ENCODE measurements at regions not wholly inside any gene's neighbourhood (a gene's known extent, or its start where the extent isn't known, plus 50 kb on each side); places are given as distances from the start of the nearest gene placed in this dataset.
"Not testable (repeated sequence)": the region's sequence is repeated elsewhere in the genome, so short reads cannot be mapped to it uniquely, and the experiment has no call there.

GRCh38 chr14:106000029-106000511 lies 473.7 kb downstream of the TMEM121 start:
- DNase-seq (ENCODE audit: low spot score) = not testable (repeated sequence)

GRCh38 chr14:106001277-106001676 lies 474.9 kb downstream of the TMEM121 start:
- not testable (repeated sequence) for DNase-seq (ENCODE audit: low spot score)

- no peak for DNase-seq (ENCODE audit: low spot score)
Observed at GRCh38 chr14:106003351-106003750, 477.0 kb downstream of the TMEM121 start.

GRCh38 chr14:106004937-106005795 lies 478.8 kb downstream of the TMEM121 start:
- DNase-seq (ENCODE audit: low spot score) = not testable (repeated sequence)

- not testable (repeated sequence) for DNase-seq (ENCODE audit: low spot score)
Observed at GRCh38 chr14:106006043-106006442, 479.7 kb downstream of the TMEM121 start.

- DNase-seq (ENCODE audit: low spot score) = not testable (repeated sequence)
Observed at GRCh38 chr14:106006716-106007115, 480.3 kb downstream of the TMEM121 start.

GRCh38 chr14:106010783-106011182 lies 484.4 kb downstream of the TMEM121 start:
- no peak for DNase-seq (ENCODE audit: low spot score)

GRCh38 chr14:106011631-106012360 lies 485.4 kb downstream of the TMEM121 start:
- peak; percentile 52 for DNase-seq (ENCODE audit: low spot score)

- not testable (repeated sequence) for DNase-seq (ENCODE audit: low spot score)
Observed at GRCh38 chr14:106012361-106012725, 486.0 kb downstream of the TMEM121 start.

GRCh38 chr14:106013879-106014376 lies 487.5 kb downstream of the TMEM121 start:
- no peak for DNase-seq (ENCODE audit: low spot score)

GRCh38 chr14:106017952-106018351 lies 491.6 kb downstream of the TMEM121 start:
- not testable (repeated sequence) for DNase-seq (ENCODE audit: low spot score)

GRCh38 chr14:106021832-106022231 lies 495.4 kb downstream of the TMEM121 start:
- DNase-seq (ENCODE audit: low spot score) = no peak

GRCh38 chr14:106022648-106023047 lies 496.3 kb downstream of the TMEM121 start:
- DNase-seq (ENCODE audit: low spot score) = not testable (repeated sequence)

- DNase-seq (ENCODE audit: low spot score) = no peak
Observed at GRCh38 chr14:106023411-106023810, 497.0 kb downstream of the TMEM121 start.

- no peak for DNase-seq (ENCODE audit: low spot score)
Observed at GRCh38 chr14:106024983-106025604, 498.7 kb downstream of the TMEM121 start.

- DNase-seq (ENCODE audit: low spot score) = no peak
Observed at GRCh38 chr14:106026026-106026425, 499.6 kb downstream of the TMEM121 start.

- DNase-seq (ENCODE audit: low spot score) = not testable (repeated sequence)
Observed at GRCh38 chr14:106027759-106028158, 501.4 kb downstream of the TMEM121 start.

GRCh38 chr14:106029959-106030358 lies 503.6 kb downstream of the TMEM121 start:
- no peak for DNase-seq (ENCODE audit: low spot score)

- DNase-seq (ENCODE audit: low spot score) = no peak
Observed at GRCh38 chr14:106037380-106037779, 511.0 kb downstream of the TMEM121 start.

- DNase-seq (ENCODE audit: low spot score) = no peak
Observed at GRCh38 chr14:106038263-106038662, 511.9 kb downstream of the TMEM121 start.

GRCh38 chr14:106039400-106039799 lies 513.0 kb downstream of the TMEM121 start:
- DNase-seq (ENCODE audit: low spot score) = no peak

GRCh38 chr14:106044515-106044914 lies 518.1 kb downstream of the TMEM121 start:
- no peak for DNase-seq (ENCODE audit: low spot score)
